HCT116 (cell line): ENCODE measurements at regions not wholly inside any gene's neighbourhood (a gene's known extent, or its start where the extent isn't known, plus 50 kb on each side); places are given as distances from the start of the nearest gene placed in this dataset.

Source experiments
- ATAC-seq: fragments of 200-7000 bp; cut with Tn5 transposase; 2 replicates; pipeline ENCODE4 v1.9.1; 2020; ENCODE audit warnings: mild to moderate bottlenecking, moderate library complexity
- BruUV-seq: library from RNA; stranded (reverse); fragments of 400-500 nt; replicated peaks from 2 replicates; lab custom pipeline; 2021; lab: Mats Ljungman, UMichigan
- CTCF ChIA-PET: fragments of 300-600 bp; sonication (Branson Sonifier 250); formaldehyde crosslinking; loops from one replicate; lab custom pipeline; 2021; ENCODE audit warnings: antibody characterized with exemption; lab: Charles Lee
- POLR2A ChIA-PET: fragments of 300-600, 350-600 bp; sonication (Branson Sonifier 250); formaldehyde crosslinking; loops from one replicate; lab custom pipeline; 2021; ENCODE audit warnings: antibody characterized with exemption; lab: Charles Lee
- RAD21 ChIA-PET, 2 experiments: fragments of 300-600 bp; sonication (Branson Sonifier 250); formaldehyde crosslinking; loops; one replicate each; lab custom pipeline; 2023; ENCODE audit warnings: low total read pairs in 2 of 2; ENCODE audit not compliant: uncharacterized antibody in 2 of 2, unreplicated experiment in 2 of 2, low non-redundant PET in 1 of 2; lab: Charles Lee
- DNase-seq: peaks from one replicate; pipeline ENCODE4 v3.0.0-alpha.2; 2010; ENCODE audit warnings: low read depth, low spot score
- H2AFZ ChIP-seq: fragments of 200-600 bp; shearing (Covaris generic), sonication (generic); 2 replicates; pipeline ENCODE4 v1.6.1; 2017; ENCODE audit warnings: low read depth, mixed run types, mixed read lengths, antibody characterized with exemption, low read length; ENCODE audit not compliant: poor library complexity, severe bottlenecking
- H3K27ac ChIP-seq: 2 replicates; pipeline ENCODE4 v1.5.1; 2012; ENCODE audit warnings: low read depth, low read length
- H3K27me3 ChIP-seq: fragments of 200-600 bp; sonication (generic); 2 replicates; pipeline ENCODE4 v1.6.1; 2016; ENCODE audit warnings: mixed run types, low read length, mixed read lengths; ENCODE audit not compliant: insufficient read depth
- H3K36me3 ChIP-seq, 2 experiments: fragments of 200-500 bp in 1 of 2; fragments of 200-600 bp in 1 of 2; sonication (Bioruptor generic) in 1 of 2; sonication (generic) in 1 of 2; 2 replicates each; pipeline versions ENCODE4 v1.5.1 to v1.6.1; 2014 to 2016; ENCODE audit warnings: low read length in 2 of 2, inconsistent platforms in 1 of 2, mixed read lengths in 1 of 2, mixed run types in 1 of 2; ENCODE audit not compliant: insufficient read depth in 2 of 2, control insufficient read depth in 1 of 2
- H3K4me1 ChIP-seq, 2 experiments: fragments of 200-600 bp in 1 of 2; sonication (generic) in 1 of 2; 2 replicates each; pipeline versions ENCODE4 v1.5.1 to v1.6.1; 2012 to 2017; ENCODE audit warnings: low read length in 2 of 2, inconsistent platforms in 1 of 2, mild to moderate bottlenecking in 1 of 2, mixed read lengths in 1 of 2, mixed run types in 1 of 2, moderate library complexity in 1 of 2; ENCODE audit not compliant: insufficient read depth in 2 of 2, control insufficient read depth in 1 of 2
- H3K4me2 ChIP-seq: fragments of 200-600 bp; sonication (generic); 2 replicates; pipeline ENCODE4 v1.6.1; 2017; ENCODE audit warnings: mixed run types, low read length, mixed read lengths
- H3K4me3 ChIP-seq, 2 experiments: fragments of 200-600 bp in 1 of 2; sonication (generic) in 1 of 2; replicated peaks in 1 of 2; 2 replicates each; pipeline ENCODE4 v1.5.1; 2011 to 2016; ENCODE audit warnings: low read length in 2 of 2, control low read depth in 1 of 2, low read depth in 1 of 2, mild to moderate bottlenecking in 1 of 2, mixed read lengths in 1 of 2, mixed run types in 1 of 2
- H3K79me2 ChIP-seq: fragments of 200-600 bp; sonication (generic); 2 replicates; pipeline ENCODE4 v1.6.1; 2017; ENCODE audit warnings: mild to moderate bottlenecking, mixed run types, low read length, moderate library complexity, mixed read lengths; ENCODE audit not compliant: insufficient read depth
- H3K9ac ChIP-seq: fragments of 200-600 bp; sonication (generic); 2 replicates; pipeline ENCODE4 v1.6.1; 2016; ENCODE audit warnings: low read length, mixed read lengths
- H3K9me2 ChIP-seq: fragments of 200-600 bp; sonication (generic), shearing (Covaris generic); 2 replicates; pipeline ENCODE4 v1.6.1; 2017; ENCODE audit warnings: mixed run types, mild to moderate bottlenecking, moderate library complexity; ENCODE audit not compliant: insufficient read depth
- H3K9me3 ChIP-seq, 2 experiments: fragments of 200-500 bp in 1 of 2; fragments of 200-600 bp in 1 of 2; sonication (Bioruptor generic) in 1 of 2; sonication (generic) in 1 of 2; 2 replicates each; pipeline ENCODE4 v1.6.1; 2014 to 2017; ENCODE audit warnings: low read length in 2 of 2, mixed read lengths in 2 of 2, inconsistent platforms in 1 of 2, low read depth in 1 of 2, mild to moderate bottlenecking in 1 of 2, mixed run types in 1 of 2, moderate library complexity in 1 of 2; ENCODE audit not compliant: control insufficient read depth in 1 of 2, insufficient read depth in 1 of 2
- H4K20me1 ChIP-seq: fragments of 200-600 bp; sonication (generic), shearing (Covaris generic); 2 replicates; pipeline ENCODE4 v1.6.1; 2017; ENCODE audit warnings: mixed run types, mild to moderate bottlenecking, moderate library complexity; ENCODE audit not compliant: insufficient read depth
- ATF3 ChIP-seq: IDR thresholded peaks from 2 replicates; pipeline ENCODE4 v1.6.1; 2012
- CEBPB ChIP-seq: IDR thresholded peaks from 2 replicates; pipeline ENCODE4 v1.6.1; 2012; ENCODE audit warnings: low read depth
- CTCF ChIP-seq, 3 experiments: fragments of 200-600 bp in 1 of 3; sonication (generic) in 1 of 3; IDR thresholded peaks in 2 of 3; conservative IDR thresholded peaks in 1 of 3; 2 replicates each; pipeline ENCODE4 v1.5.1; 2012 to 2017; ENCODE audit warnings: low read depth in 2 of 3, low read length in 2 of 3, antibody characterized with exemption in 1 of 3, borderline replicate concordance in 1 of 3, control low read depth in 1 of 3, mild to moderate bottlenecking in 1 of 3, mixed read lengths in 1 of 3, mixed run types in 1 of 3, moderate library complexity in 1 of 3; ENCODE audit not compliant: insufficient read depth in 1 of 3
- EGR1 ChIP-seq: IDR thresholded peaks from 2 replicates; pipeline ENCODE4 v1.6.1; 2012; ENCODE audit warnings: low read depth
- ELF1 ChIP-seq: IDR thresholded peaks from 2 replicates; pipeline ENCODE4 v1.6.1; 2012; ENCODE audit warnings: low read depth, borderline replicate concordance
- EZH2phosphoT487 ChIP-seq: fragments of 200-600 bp; IDR thresholded peaks from 2 replicates; pipeline ENCODE4 v1.6.1; 2018; ENCODE audit warnings: antibody characterized with exemption, borderline replicate concordance
- FOSL1 ChIP-seq: IDR thresholded peaks from 2 replicates; pipeline ENCODE4 v1.6.1; 2012; ENCODE audit warnings: low read depth
- JUND ChIP-seq: IDR thresholded peaks from 2 replicates; pipeline ENCODE4 v1.6.1; 2012
- MAX ChIP-seq: IDR thresholded peaks from 2 replicates; pipeline ENCODE4 v1.6.1; 2012
- POLR2A ChIP-seq: IDR thresholded peaks from 2 replicates; pipeline ENCODE4 v1.7.0; 2011; ENCODE audit warnings: borderline replicate concordance; ENCODE audit not compliant: insufficient read depth, insufficient read length; ENCODE audit errors: extremely low read depth
- POLR2AphosphoS5 ChIP-seq: IDR thresholded peaks from 2 replicates; pipeline ENCODE4 v1.6.1; 2011; ENCODE audit warnings: mild to moderate bottlenecking, low read depth, low read length, moderate library complexity
- SIN3A ChIP-seq: IDR thresholded peaks from 2 replicates; pipeline ENCODE4 v1.6.1; 2012; ENCODE audit warnings: low read depth
- SP1 ChIP-seq: IDR thresholded peaks from 2 replicates; pipeline ENCODE4 v1.6.1; 2012; ENCODE audit warnings: low read depth
- SRF ChIP-seq: IDR thresholded peaks from 2 replicates; pipeline ENCODE4 v1.6.1; 2012; ENCODE audit warnings: low read depth
- TCF7L2 ChIP-seq: IDR thresholded peaks from 2 replicates; pipeline ENCODE4 v1.7.0; 2011; ENCODE audit warnings: borderline replicate concordance, inconsistent platforms; ENCODE audit not compliant: insufficient read depth, insufficient read length; ENCODE audit errors: extremely low read depth
- YY1 ChIP-seq: IDR thresholded peaks from 2 replicates; pipeline ENCODE4 v1.6.1; 2011; ENCODE audit warnings: low read length, low read depth, moderate library complexity, mild to moderate bottlenecking; ENCODE audit not compliant: insufficient replicate concordance; ENCODE audit errors: extremely low read depth
- ZBTB33 ChIP-seq: IDR thresholded peaks from 2 replicates; pipeline ENCODE4 v1.6.1; 2011; ENCODE audit warnings: mild to moderate bottlenecking, low read length, moderate library complexity; ENCODE audit not compliant: insufficient replicate concordance; ENCODE audit errors: extremely low read depth
- ZNF274 ChIP-seq: fragments of 200-500 bp; sonication (Bioruptor generic); IDR thresholded peaks from 2 replicates; pipeline ENCODE4 v1.6.1; 2014; ENCODE audit warnings: mild to moderate bottlenecking, low read depth, low read length, inconsistent platforms
- intact Hi-C: fragments of 100-400 bp; cut with micrococcal nuclease; formaldehyde crosslinking; loops from 2 replicates; pipeline ENCODE4 v1.10.0; 2022

- TF ChIP-seq CTCF (IDR thresholded peaks at IDR 0.05 in 2 of 3, conservative IDR thresholded peaks at IDR 0.05 in 1 of 3; ENCODE audit: borderline replicate concordance in 1 of 3, insufficient read depth in 1 of 3, low read depth in 2 of 3, low read length in 2 of 3): no peak
- no peak for TF ChIP-seq YY1
- no peak for TF ChIP-seq MAX
- no peak for TF ChIP-seq SP1
- TF ChIP-seq ELF1: no peak
- no peak for TF ChIP-seq SIN3A
- TF ChIP-seq CEBPB: no peak
Measured at GRCh38 chr1:94768036-94768435, 52.1 kb upstream of the SLC44A3 start (continued).

GRCh38 chr1:94765958-94766357 lies 54.2 kb upstream of the SLC44A3 start:
- H3K79me2 ChIP-seq: no peaks in the 10 kb centered on the region
- BruUV-seq: no TSS peak
- no peaks in the 10 kb centered on the region for H3K9me2 ChIP-seq
- ATAC-seq (no peak), DNase-seq (no peak)
- no peak overlapping the region for H2AFZ ChIP-seq
- TF ChIP-seq JUND: no peak
- no peak for TF ChIP-seq MAX
- no peak for TF ChIP-seq FOSL1
- no peak for TF ChIP-seq SRF
- TF ChIP-seq ATF3: no peak
- TF ChIP-seq YY1: no peak
- TF ChIP-seq EZH2phosphoT487: no peak
- no peak for TF ChIP-seq ZNF274
- TF ChIP-seq POLR2AphosphoS5: no peak
- TF ChIP-seq EGR1: no peak
- TF ChIP-seq TCF7L2: no peak
- no peak for TF ChIP-seq ZBTB33
- no peak for TF ChIP-seq POLR2A
- H3K4me1 ChIP-seq: no peaks in the 10 kb centered on the region
- H3K9me3 ChIP-seq: no peaks in the 10 kb centered on the region
- H3K36me3 ChIP-seq: no peaks in the 10 kb centered on the region; a peak in 1 of 4 replicates
- ChIA-PET POLR2A (no interaction called here), CTCF (no interaction called here), RAD21 (no interaction called here)
- H3K27me3 ChIP-seq: no peaks in the 10 kb centered on the region
- H3K4me3 ChIP-seq: no peak overlapping the region
- H3K9ac ChIP-seq: no peak overlapping the region
- intact Hi-C loops: no loop called here
- H4K20me1 ChIP-seq: no peaks in the 10 kb centered on the region
- H3K4me2 ChIP-seq: no peak overlapping the region
- no peak overlapping the region for H3K27ac ChIP-seq
